Memory B cell (primary cell): ENCODE measurements at regions not wholly inside any gene's neighbourhood (a gene's known extent, or its start where the extent isn't known, plus 50 kb on each side); places are given as distances from the start of the nearest gene placed in this dataset.

Source experiments
- ATAC-seq: fragments of 150-1000 bp; cut with Tn5 transposase; 2 replicates; pipeline ENCODE4 v1.10.0; 2021; ENCODE audit warnings: low read depth, mild to moderate bottlenecking, moderate library complexity
- DNase-seq, 2 donors: peaks; one replicate each; pipeline ENCODE4 v3.0.0; 2022; ENCODE audit warnings: low spot score in 2 of 2
- H3K27ac Mint-ChIP-seq: one replicate; pipeline ENCODE4 v1.8.0; 2022; ENCODE audit warnings: mild to moderate bottlenecking, moderate library complexity, mixed read lengths
- H3K27me3 Mint-ChIP-seq: one replicate; pipeline ENCODE4 v1.8.0; 2022; ENCODE audit warnings: mixed read lengths
- H3K36me3 Mint-ChIP-seq: one replicate; pipeline ENCODE4 v1.8.0; 2022; ENCODE audit warnings: mild to moderate bottlenecking, mixed read lengths
- H3K4me1 Mint-ChIP-seq: one replicate; pipeline ENCODE4 v1.8.0; 2022; ENCODE audit warnings: mixed read lengths
- H3K4me3 Mint-ChIP-seq: one replicate; pipeline ENCODE4 v1.8.0; 2022; ENCODE audit warnings: mild to moderate bottlenecking, moderate library complexity, mixed read lengths
- H3K9me3 Mint-ChIP-seq: one replicate; pipeline ENCODE4 v1.8.0; 2022; ENCODE audit warnings: mixed read lengths

- Mint-ChIP-seq H3K4me1 (no peaks in the 10 kb centered on the region), H3K27me3 (peaks cover 2% of the 10 kb centered on the region), H3K36me3 (no peaks in the 10 kb centered on the region), H3K27ac (no peak overlapping the region), H3K9me3 (no peaks in the 10 kb centered on the region), H3K4me3 (no peak overlapping the region)
- ATAC-seq (no peak), DNase-seq (no peak)
Observed at GRCh38 chr5:57953792-57954191, 471.2 kb upstream of the ACTBL2 start.

DNA sequence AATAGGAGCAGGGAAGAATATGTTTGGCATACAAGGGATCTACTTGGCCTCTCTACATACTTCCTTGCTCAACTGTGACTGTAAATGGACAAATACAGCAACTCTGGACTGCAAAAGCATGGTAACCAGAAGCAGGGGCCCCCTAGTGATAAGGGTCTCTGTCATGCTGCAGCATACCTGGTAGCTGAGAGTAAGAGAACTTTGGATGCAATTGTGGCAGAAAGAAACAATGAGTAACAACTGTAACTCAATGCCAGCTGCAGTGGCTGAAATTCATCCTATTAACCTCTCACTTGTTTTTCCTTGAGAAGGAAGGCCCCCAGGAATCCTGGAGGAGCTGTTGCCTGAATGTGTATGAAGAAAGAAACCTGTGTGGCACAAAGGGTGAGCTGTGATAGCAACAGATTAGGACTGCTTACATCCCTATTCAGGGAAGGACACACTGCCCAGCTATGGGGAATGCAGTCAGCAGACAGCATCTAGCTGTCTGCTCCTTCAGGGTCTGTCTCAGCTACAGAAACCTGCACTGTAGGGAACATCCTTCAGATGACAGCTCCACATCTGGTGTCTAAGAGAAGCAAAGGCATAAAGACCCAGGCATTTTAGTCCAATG, 468.1 kb upstream of the ACTBL2 start:
- Mint-ChIP-seq H3K36me3 (no peaks in the 10 kb centered on the region), H3K27ac (no peak overlapping the region), H3K9me3 (no peaks in the 10 kb centered on the region), H3K4me1 (no peaks in the 10 kb centered on the region), H3K27me3 (no peaks in the 10 kb centered on the region), H3K4me3 (no peak overlapping the region)
- DNase-seq (no peak), ATAC-seq (no peak)

DNA sequence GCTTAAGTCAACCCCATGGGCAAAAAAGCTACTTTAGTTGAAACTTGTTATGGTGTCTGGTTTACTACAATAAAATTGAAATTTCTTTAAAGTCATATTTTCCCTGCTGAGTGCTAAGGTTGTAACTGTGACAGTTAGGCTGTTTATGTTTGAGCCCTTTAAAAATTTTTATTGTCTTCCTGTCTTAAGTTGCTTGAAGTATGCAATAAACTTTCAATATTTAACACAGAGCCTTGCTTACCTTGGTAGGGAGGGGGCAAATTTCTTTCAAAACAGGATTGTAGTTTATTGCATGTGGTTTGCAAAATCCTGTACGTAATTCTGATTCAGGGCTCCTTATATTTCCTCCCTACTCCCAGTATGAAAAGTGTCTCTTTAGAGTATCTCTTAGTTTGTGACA, 465.5 kb upstream of the ACTBL2 start:
- Mint-ChIP-seq H3K27me3 (no peaks in the 10 kb centered on the region), H3K36me3 (no peaks in the 10 kb centered on the region), H3K27ac (no peak overlapping the region), H3K4me3 (no peak overlapping the region), H3K9me3 (peaks cover 2% of the 10 kb centered on the region), H3K4me1 (no peaks in the 10 kb centered on the region)
- DNase-seq, result no peak
- ATAC-seq, result no peak

- DNase-seq (no peak), ATAC-seq (no peak)
- H3K9me3 Mint-ChIP-seq, result peaks cover 2% of the 10 kb centered on the region
- H3K4me1 Mint-ChIP-seq, result no peaks in the 10 kb centered on the region
- no peaks in the 10 kb centered on the region for H3K27me3 Mint-ChIP-seq
- no peak overlapping the region for H3K27ac Mint-ChIP-seq
- H3K36me3 Mint-ChIP-seq, result no peaks in the 10 kb centered on the region
- H3K4me3 Mint-ChIP-seq, result no peak overlapping the region
Observed at GRCh38 chr5:57947181-57947580, 464.6 kb upstream of the ACTBL2 start.

GRCh38 chr5:57940879-57941278, 458.3 kb upstream of the ACTBL2 start:
- no peak for ATAC-seq
- no peaks in the 10 kb centered on the region for H3K27me3 Mint-ChIP-seq
- no peak overlapping the region for H3K27ac Mint-ChIP-seq
- H3K9me3 Mint-ChIP-seq, result peaks cover 6% of the 10 kb centered on the region
- H3K4me3 Mint-ChIP-seq, result no peak overlapping the region
- H3K36me3 Mint-ChIP-seq, result no peaks in the 10 kb centered on the region
- H3K4me1 Mint-ChIP-seq, result no peaks in the 10 kb centered on the region
- no peak for DNase-seq

DNA sequence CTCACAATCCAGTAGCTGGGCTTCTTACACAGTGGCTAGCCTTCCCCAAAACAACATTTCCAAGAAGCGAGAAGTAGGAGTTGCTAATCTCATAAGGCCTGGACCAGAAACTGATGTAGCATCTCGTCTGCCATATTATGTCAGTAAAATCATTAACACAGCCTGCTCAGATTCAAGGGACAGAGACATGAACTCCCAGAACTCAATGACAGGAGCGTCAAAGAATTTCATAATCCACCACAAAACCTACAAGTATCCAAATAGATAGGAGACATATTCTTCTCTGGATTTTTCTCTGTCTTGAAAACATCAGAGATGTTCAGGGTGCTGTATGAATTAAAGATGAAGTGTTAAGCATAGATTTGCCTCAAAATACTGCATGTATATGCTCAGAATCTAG, 457.6 kb upstream of the ACTBL2 start:
- ATAC-seq, result no peak
- H3K27ac Mint-ChIP-seq, result no peak overlapping the region
- H3K36me3 Mint-ChIP-seq, result no peaks in the 10 kb centered on the region
- H3K4me1 Mint-ChIP-seq, result no peaks in the 10 kb centered on the region
- H3K4me3 Mint-ChIP-seq, result no peak overlapping the region
- DNase-seq, result no peak
- peaks cover 6% of the 10 kb centered on the region for H3K9me3 Mint-ChIP-seq
- no peaks in the 10 kb centered on the region for H3K27me3 Mint-ChIP-seq

DNA sequence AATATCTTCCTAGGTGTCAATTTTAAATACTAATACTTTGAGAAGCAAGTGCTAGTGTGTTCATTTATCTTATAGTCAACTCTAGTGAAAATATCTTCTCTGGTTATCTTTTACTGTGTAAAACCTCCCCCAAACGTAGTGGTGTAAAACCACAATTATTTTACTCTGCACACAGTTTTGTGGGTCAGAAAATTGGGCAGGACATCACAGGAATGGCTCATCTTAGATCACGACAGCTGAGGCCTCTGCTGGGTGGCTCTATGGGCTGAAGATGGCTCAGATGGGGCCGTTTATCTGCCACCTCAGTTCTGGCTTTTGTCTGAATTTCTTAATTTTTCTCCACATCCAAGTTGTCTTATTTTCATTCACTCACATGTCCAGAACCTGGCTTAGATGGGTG, 457.2 kb upstream of the ACTBL2 start:
- no peak overlapping the region for H3K27ac Mint-ChIP-seq
- no peaks in the 10 kb centered on the region for H3K36me3 Mint-ChIP-seq
- ATAC-seq (no peak), DNase-seq (no peak)
- H3K27me3 Mint-ChIP-seq, result no peaks in the 10 kb centered on the region
- no peak overlapping the region for H3K4me3 Mint-ChIP-seq
- H3K4me1 Mint-ChIP-seq, result no peaks in the 10 kb centered on the region
- H3K9me3 Mint-ChIP-seq, result peaks cover 6% of the 10 kb centered on the region

DNA sequence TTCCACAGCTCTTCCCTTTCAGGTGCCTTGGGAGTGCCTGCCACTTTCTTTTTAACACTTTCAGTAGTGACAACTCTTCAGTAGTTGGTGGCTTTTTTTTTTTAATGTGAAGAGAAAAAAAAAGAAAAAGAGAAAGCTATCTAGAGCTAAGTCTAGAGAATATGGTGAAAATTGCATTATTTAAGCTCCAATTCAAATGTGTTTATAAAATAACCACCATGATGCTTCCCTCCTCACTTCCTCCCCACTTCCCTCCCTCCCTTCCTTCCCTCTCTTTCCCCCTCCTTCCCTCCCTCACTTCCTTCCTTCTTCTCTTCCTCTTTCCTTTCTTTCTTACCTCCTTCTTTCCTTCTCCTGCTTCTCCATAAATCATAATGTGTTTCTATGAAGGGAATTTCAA, 456.7 kb upstream of the ACTBL2 start:
- Mint-ChIP-seq H3K4me1 (no peaks in the 10 kb centered on the region), H3K9me3 (peaks cover 4% of the 10 kb centered on the region), H3K27me3 (no peaks in the 10 kb centered on the region), H3K4me3 (no peak overlapping the region), H3K36me3 (no peaks in the 10 kb centered on the region), H3K27ac (no peak overlapping the region)
- DNase-seq, result no peak
- ATAC-seq, result no peak

DNA sequence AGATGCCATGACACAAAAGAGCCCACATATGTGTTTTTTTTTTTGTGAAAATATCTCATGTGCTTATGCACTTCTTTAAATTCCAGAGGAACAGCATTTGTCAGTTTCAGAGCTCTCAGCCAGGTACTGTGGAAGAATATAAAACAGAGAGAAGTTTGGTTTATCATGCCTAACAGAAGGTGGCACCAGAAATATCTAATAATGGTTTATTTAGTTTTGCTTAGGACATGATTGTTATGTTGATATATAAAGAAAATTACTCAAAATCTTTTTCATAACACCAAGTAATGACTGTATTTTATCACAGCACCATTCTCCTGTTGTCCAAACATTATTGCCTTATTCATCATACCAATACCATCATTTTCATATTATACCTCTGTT, 455.6 kb upstream of the ACTBL2 start:
- H3K36me3 Mint-ChIP-seq, result no peaks in the 10 kb centered on the region

GRCh38 chr5:57937501-57938173, 455.0 kb upstream of the ACTBL2 start:
- Mint-ChIP-seq H3K36me3 (no peaks in the 10 kb centered on the region), H3K27me3 (no peaks in the 10 kb centered on the region), H3K27ac (no peak overlapping the region), H3K4me1 (no peaks in the 10 kb centered on the region), H3K4me3 (no peak overlapping the region), H3K9me3 (peaks cover 4% of the 10 kb centered on the region)
- DNase-seq (no peak), ATAC-seq (no peak)

More for the DNA sequence above, 455.6 kb upstream of the ACTBL2 start:
- ATAC-seq, result no peak
- no peak for DNase-seq
- H3K27ac Mint-ChIP-seq, result no peak overlapping the region
- no peaks in the 10 kb centered on the region for H3K27me3 Mint-ChIP-seq
- H3K4me3 Mint-ChIP-seq, result no peak overlapping the region
- H3K9me3 Mint-ChIP-seq, result peaks cover 4% of the 10 kb centered on the region
- no peaks in the 10 kb centered on the region for H3K4me1 Mint-ChIP-seq

GRCh38 chr5:57937025-57937424, 454.4 kb upstream of the ACTBL2 start:
- no peak overlapping the region for H3K27ac Mint-ChIP-seq
- H3K9me3 Mint-ChIP-seq, result peaks cover 4% of the 10 kb centered on the region
- ATAC-seq, result no peak
- H3K4me1 Mint-ChIP-seq, result no peaks in the 10 kb centered on the region
- H3K27me3 Mint-ChIP-seq, result no peaks in the 10 kb centered on the region
- H3K4me3 Mint-ChIP-seq, result no peak overlapping the region
- no peaks in the 10 kb centered on the region for H3K36me3 Mint-ChIP-seq
- DNase-seq, result no peak

DNA sequence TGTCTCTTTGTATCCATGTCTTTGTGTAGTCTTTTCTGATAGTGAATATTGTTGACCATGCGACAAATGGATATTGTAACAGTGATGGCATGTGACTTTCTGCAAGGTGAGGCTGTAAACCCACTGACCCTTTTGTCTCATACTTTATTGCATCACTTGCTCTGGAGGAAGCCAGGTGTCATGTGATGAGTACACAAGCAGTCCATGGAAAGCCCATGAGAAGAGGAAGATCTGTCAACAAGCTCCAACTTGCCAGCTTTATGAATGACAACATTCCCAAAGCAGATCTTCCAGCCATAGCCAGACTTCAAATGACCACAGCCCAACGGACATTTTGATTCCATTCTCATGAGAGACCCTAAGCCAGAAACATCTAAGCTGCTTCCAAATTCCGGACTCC, 450.1 kb upstream of the ACTBL2 start:
- Mint-ChIP-seq H3K27ac (no peak overlapping the region), H3K27me3 (no peaks in the 10 kb centered on the region), H3K9me3 (no peaks in the 10 kb centered on the region), H3K4me1 (no peaks in the 10 kb centered on the region), H3K36me3 (no peaks in the 10 kb centered on the region), H3K4me3 (no peak overlapping the region)
- DNase-seq (no peak), ATAC-seq (no peak)

- ATAC-seq, result no peak
- H3K9me3 Mint-ChIP-seq, result no peaks in the 10 kb centered on the region
Observed at GRCh38 chr5:57931807-57932206, 449.2 kb upstream of the ACTBL2 start.

DNA sequence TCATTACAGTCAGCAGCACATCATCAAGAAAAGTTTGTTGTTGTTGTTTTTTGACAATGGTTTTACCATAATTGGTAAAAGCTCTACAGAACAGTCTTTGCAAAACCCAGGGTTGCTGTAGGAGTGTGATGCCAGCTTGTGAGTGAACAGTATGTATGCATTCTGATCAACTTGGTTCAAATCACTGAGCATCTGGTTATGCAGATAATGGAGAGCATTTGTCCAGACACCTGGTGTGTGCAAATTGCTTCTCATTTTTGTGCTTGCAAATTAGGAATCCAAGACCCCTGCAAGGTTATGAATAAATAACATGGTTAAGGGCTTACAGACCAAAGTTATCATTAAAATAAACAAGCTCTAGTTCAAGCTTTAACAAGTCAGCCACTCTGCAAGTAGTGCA, 448.7 kb upstream of the ACTBL2 start:
- ATAC-seq, result no peak
- no peak overlapping the region for H3K27ac Mint-ChIP-seq
- H3K36me3 Mint-ChIP-seq, result no peaks in the 10 kb centered on the region
- H3K27me3 Mint-ChIP-seq, result no peaks in the 10 kb centered on the region
- no peak overlapping the region for H3K4me3 Mint-ChIP-seq
- H3K9me3 Mint-ChIP-seq, result no peaks in the 10 kb centered on the region
- H3K4me1 Mint-ChIP-seq, result no peaks in the 10 kb centered on the region
- DNase-seq, result no peak

More at GRCh38 chr5:57931807-57932206, 449.2 kb upstream of the ACTBL2 start:
- Mint-ChIP-seq H3K27ac (no peak overlapping the region), H3K27me3 (no peaks in the 10 kb centered on the region), H3K4me3 (no peak overlapping the region), H3K4me1 (no peaks in the 10 kb centered on the region), H3K36me3 (no peaks in the 10 kb centered on the region)
- no peak for DNase-seq

DNA sequence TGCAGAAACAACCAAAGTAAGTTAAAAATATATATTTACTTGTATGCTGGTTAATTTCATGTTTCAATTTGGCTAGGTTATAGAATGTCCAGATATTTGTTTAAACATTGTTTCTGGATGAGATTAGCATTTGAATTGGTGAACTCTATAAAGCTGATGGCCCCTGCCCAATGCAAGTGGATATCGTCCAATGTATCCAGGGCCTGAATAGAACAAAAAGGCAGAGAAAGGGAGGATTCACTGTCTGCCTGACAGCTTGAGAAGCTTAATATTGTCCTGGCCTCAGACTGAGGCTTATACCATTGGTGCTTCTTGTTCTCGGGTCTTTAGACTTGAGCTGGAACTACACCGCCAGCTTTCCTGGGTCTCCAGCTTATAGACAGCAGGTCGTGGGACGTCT, 446.7 kb upstream of the ACTBL2 start:
- no peak for ATAC-seq
- DNase-seq, result no peak
- no peaks in the 10 kb centered on the region for H3K36me3 Mint-ChIP-seq
- H3K27ac Mint-ChIP-seq, result no peak overlapping the region
- H3K9me3 Mint-ChIP-seq, result peaks cover 3% of the 10 kb centered on the region
- peaks cover 1% of the 10 kb centered on the region for H3K27me3 Mint-ChIP-seq
- H3K4me1 Mint-ChIP-seq, result no peaks in the 10 kb centered on the region
- no peak overlapping the region for H3K4me3 Mint-ChIP-seq
